DOHH2 (cell line): ENCODE measurements at regions not wholly inside any gene's neighbourhood (a gene's known extent, or its start where the extent isn't known, plus 50 kb on each side); places are given as distances from the start of the nearest gene placed in this dataset.

ENCODE experiments used
- CTCF ChIP-seq: fragments of 200-600 bp; sonication (generic); IDR thresholded peaks from one replicate; pipeline ENCODE4 v1.5.1; 2014; ENCODE audit warnings: antibody characterized with exemption, mild to moderate bottlenecking, low read depth, low read length; ENCODE audit not compliant: poor library complexity, severe bottlenecking
- EZH2phosphoT487 ChIP-seq: fragments of 200-600 bp; sonication (generic); IDR thresholded peaks from 2 replicates; pipeline ENCODE4 v1.6.1; 2017; ENCODE audit warnings: borderline replicate concordance, mild to moderate bottlenecking, antibody characterized with exemption, low read length, moderate library complexity, mixed read lengths

DNA sequence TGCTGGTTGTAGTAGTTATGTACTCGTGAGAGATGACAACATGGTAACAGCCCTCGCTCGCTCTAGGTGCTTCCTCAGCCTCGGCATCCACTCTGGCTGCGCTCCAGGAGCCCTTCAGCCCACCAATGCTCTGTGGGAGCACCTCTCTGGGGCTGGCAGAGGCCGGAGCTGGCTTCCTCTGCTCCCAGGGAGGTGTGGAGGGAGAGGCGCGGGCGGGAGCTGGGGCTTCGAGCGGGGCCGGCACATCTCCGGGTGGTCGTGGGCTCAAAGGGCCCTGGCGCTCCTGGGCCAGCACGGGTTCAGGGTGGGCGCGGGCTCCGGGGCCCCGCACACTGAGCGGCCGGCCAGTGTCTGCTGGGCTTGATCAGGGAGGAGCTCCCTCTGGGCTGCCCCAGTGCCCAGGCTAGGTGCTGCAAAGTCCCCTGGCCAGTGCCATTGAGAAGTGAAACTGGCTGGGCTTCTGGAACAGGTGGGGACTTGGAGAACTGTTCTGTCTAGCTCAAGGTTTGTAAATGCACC, 1012.1 kb downstream of the CNTNAP5 start:
- TF ChIP-seq CTCF (no peak), EZH2phosphoT487 (no peak)
